IMR-90 (cell line): ENCODE measurements at regions not wholly inside any gene's neighbourhood (a gene's known extent, or its start where the extent isn't known, plus 50 kb on each side); places are given as distances from the start of the nearest gene placed in this dataset.

Experiments used
- ATAC-seq: fragments of 200-7000 bp; cut with Tn5 transposase; 2 replicates; pipeline ENCODE4 v1.9.1; 2020; ENCODE audit warnings: low read depth, mild to moderate bottlenecking, moderate library complexity
- BruUV-seq: library from RNA; stranded (reverse); fragments of 400-500 nt; replicated peaks from 2 replicates; lab custom pipeline; 2021; lab: Mats Ljungman, UMichigan
- CTCF ChIA-PET: fragments of 300-600 bp; formaldehyde crosslinking; extraction: SDS; loops from one replicate; lab custom pipeline; 2021; ENCODE audit warnings: antibody characterized with exemption; lab: Yijun Ruan, JAX
- POLR2A ChIA-PET: fragments of 300-600 bp; sonication (Branson Sonifier 250); formaldehyde crosslinking; loops from one replicate; lab custom pipeline; 2022; ENCODE audit warnings: antibody characterized with exemption; ENCODE audit not compliant: unreplicated experiment; lab: Charles Lee
- DNase-seq: peaks from one replicate; pipeline ENCODE4 v3.0.0; 2013
- H2AFZ ChIP-seq: replicated peaks from 2 replicates; pipeline ENCODE3; 2013; ENCODE audit warnings: low read length, mild to moderate bottlenecking; ENCODE audit not compliant: poor library complexity
- H2AK5ac ChIP-seq: 2 replicates; pipeline ENCODE4 v1.6.1; 2013; ENCODE audit warnings: low read depth, low read length, inconsistent platforms
- H2AK9ac ChIP-seq: replicated peaks from 2 replicates; pipeline ENCODE3; 2013; ENCODE audit warnings: mild to moderate bottlenecking, low read depth, low read length, moderate library complexity; ENCODE audit not compliant: poor library complexity
- H2BK120ac ChIP-seq: 2 replicates; pipeline ENCODE4 v1.6.1; 2013; ENCODE audit warnings: low read depth, low read length, inconsistent platforms
- H2BK15ac ChIP-seq: 3 replicates; pipeline ENCODE4 v1.6.1; 2013; ENCODE audit warnings: low read depth, low read length, inconsistent platforms
- H2BK20ac ChIP-seq: 2 replicates; pipeline ENCODE4 v1.6.1; 2013; ENCODE audit warnings: low read depth, mild to moderate bottlenecking, inconsistent platforms, low read length, moderate library complexity
- H2BK5ac ChIP-seq: 2 replicates; pipeline ENCODE4 v1.6.1; 2013; ENCODE audit warnings: mild to moderate bottlenecking, low read depth, low read length, inconsistent platforms; ENCODE audit not compliant: poor library complexity, severe bottlenecking
- H3K14ac ChIP-seq: replicated peaks from 2 replicates; pipeline ENCODE4 v1.6.1; 2013; ENCODE audit warnings: low read depth, low read length, inconsistent platforms
- H3K18ac ChIP-seq: 2 replicates; pipeline ENCODE4 v1.6.1; 2013; ENCODE audit warnings: low read depth, low read length, control low read depth
- H3K23ac ChIP-seq: 2 replicates; pipeline ENCODE4 v1.6.1; 2013; ENCODE audit warnings: low read depth, low read length, inconsistent platforms
- H3K27ac ChIP-seq: 2 replicates; pipeline ENCODE4 v1.5.1; 2013; ENCODE audit warnings: mild to moderate bottlenecking, control low read depth, low read length; ENCODE audit not compliant: insufficient read depth
- H3K27me3 ChIP-seq: 2 replicates; pipeline ENCODE4 v1.6.1; 2013; ENCODE audit warnings: low read length; ENCODE audit not compliant: control insufficient read depth, insufficient read depth
- H3K36me3 ChIP-seq: 2 replicates; pipeline ENCODE4 v1.6.1; 2013; ENCODE audit warnings: low read length, mixed read lengths; ENCODE audit not compliant: control insufficient read depth, insufficient read depth
- H3K4ac ChIP-seq: 2 replicates; pipeline ENCODE4 v1.6.1; 2013; ENCODE audit warnings: low read depth, low read length, inconsistent platforms
- H3K4me1 ChIP-seq: 2 replicates; pipeline ENCODE4 v1.6.1; 2013; ENCODE audit warnings: low read length, mixed read lengths; ENCODE audit not compliant: control insufficient read depth, insufficient read depth
- H3K4me2 ChIP-seq: 2 replicates; pipeline ENCODE4 v1.6.1; 2013; ENCODE audit warnings: low read depth, mild to moderate bottlenecking, control low read depth, low read length, moderate library complexity
- H3K4me3 ChIP-seq: 2 replicates; pipeline ENCODE4 v1.5.1; 2013; ENCODE audit warnings: low read depth, mild to moderate bottlenecking, control low read depth, low read length, moderate library complexity; ENCODE audit not compliant: insufficient read depth
- H3K56ac ChIP-seq: 2 replicates; pipeline ENCODE4 v1.6.1; 2013; ENCODE audit warnings: low read length, inconsistent platforms; ENCODE audit not compliant: insufficient read depth; ENCODE audit errors: extremely low read depth
- H3K79me1 ChIP-seq, 2 experiments: 2 replicates each; pipeline ENCODE4 v1.6.1; 2013; ENCODE audit warnings: low read length in 2 of 2, inconsistent platforms in 1 of 2, low read depth in 1 of 2
- H3K9ac ChIP-seq: 2 replicates; pipeline ENCODE4 v1.6.1; 2013; ENCODE audit warnings: low read depth, low read length, control low read depth
- H3K9me1 ChIP-seq: 2 replicates; pipeline ENCODE4 v1.6.1; 2013; ENCODE audit warnings: low read length, inconsistent platforms; ENCODE audit not compliant: insufficient read depth
- H3K9me3 ChIP-seq: 2 replicates; pipeline ENCODE4 v1.6.1; 2013; ENCODE audit warnings: low read length; ENCODE audit not compliant: control insufficient read depth, insufficient read depth
- H4K20me1 ChIP-seq: 2 replicates; pipeline ENCODE4 v1.6.1; 2013; ENCODE audit warnings: low read length, inconsistent platforms; ENCODE audit not compliant: insufficient read depth
- H4K5ac ChIP-seq: 2 replicates; pipeline ENCODE4 v1.6.1; 2013; ENCODE audit warnings: mild to moderate bottlenecking, low read depth, low read length, control low read depth
- H4K8ac ChIP-seq, 2 experiments: 2 replicates each; pipeline ENCODE4 v1.6.1; 2013; ENCODE audit warnings: low read depth in 2 of 2, low read length in 2 of 2, control low read depth in 1 of 2, inconsistent platforms in 1 of 2
- H4K91ac ChIP-seq: 2 replicates; pipeline ENCODE4 v1.6.1; 2013; ENCODE audit warnings: low read depth, low read length, inconsistent platforms; ENCODE audit not compliant: insufficient read depth
- BHLHE40 ChIP-seq: fragments of 150-350 bp; IDR thresholded peaks from 2 replicates; pipeline ENCODE4 v1.6.1; 2016; ENCODE audit warnings: mild to moderate bottlenecking, low read depth, low read length
- CEBPB ChIP-seq: IDR thresholded peaks from 2 replicates; pipeline ENCODE4 v1.6.1; 2012; ENCODE audit warnings: low read depth, low read length, improper control_type of control experiment
- CHD1 ChIP-seq: IDR thresholded peaks from 2 replicates; pipeline ENCODE4 v1.6.1; 2012; ENCODE audit warnings: low read depth, low read length, improper control_type of control experiment
- CTCF ChIP-seq: conservative IDR thresholded peaks from 2 replicates; pipeline ENCODE4 v1.5.1; 2012; ENCODE audit warnings: mild to moderate bottlenecking, low read depth, low read length, improper control_type of control experiment
- ELK1 ChIP-seq: fragments of 150-350 bp; IDR thresholded peaks from 2 replicates; pipeline ENCODE4 v1.6.1; 2016; ENCODE audit warnings: low read depth, mild to moderate bottlenecking, low read length, moderate library complexity, borderline replicate concordance
- NFE2L2 ChIP-seq: fragments of 150-350 bp; IDR thresholded peaks from 2 replicates; pipeline ENCODE4 v1.6.1; 2016; ENCODE audit warnings: low read depth, mild to moderate bottlenecking, low read length
- POLR2A ChIP-seq: IDR thresholded peaks from 2 replicates; pipeline ENCODE4 v1.6.1; 2012; ENCODE audit warnings: mild to moderate bottlenecking, low read depth, low read length
- RAD21 ChIP-seq: IDR thresholded peaks from 2 replicates; pipeline ENCODE4 v1.6.1; 2012; ENCODE audit warnings: low read length, improper control_type of control experiment
- RCOR1 ChIP-seq: IDR thresholded peaks from 2 replicates; pipeline ENCODE4 v1.6.1; 2012; ENCODE audit warnings: mild to moderate bottlenecking, low read length, improper control_type of control experiment; ENCODE audit not compliant: insufficient replicate concordance
- RFX5 ChIP-seq: IDR thresholded peaks from 2 replicates; pipeline ENCODE4 v1.8.0; 2012; ENCODE audit warnings: low read depth, mild to moderate bottlenecking, low read length, moderate library complexity
- SMC3 ChIP-seq: fragments of 150-350 bp; IDR thresholded peaks from 2 replicates; pipeline ENCODE4 v1.6.1; 2016; ENCODE audit warnings: low read depth, mild to moderate bottlenecking, antibody characterized with exemption, low read length, moderate library complexity
- whole genome bisulfite sequencing, 2 experiments: methylation state at CpG; one replicate each; pipeline versions ENCODE4 v1.1.5 to v1.1.7; 2013; ENCODE audit warnings: missing lambda C conversion rate in 2 of 2; ENCODE audit not compliant: insufficient read length in 1 of 2; ENCODE audit errors: extremely low coverage in 2 of 2; 5-methylcytosine and 5-hydroxymethylcytosine counted together
- dilution Hi-C: fragments of 300-500 bp; cut with HindIII; formaldehyde crosslinking; loops from one replicate; pipeline ENCODE4 v1.14.3; 2018; ENCODE audit warnings: low sequenced_read_pairs; ENCODE audit not compliant: unreplicated experiment
- in situ Hi-C: fragments of 300-500 bp; cut with MboI; formaldehyde crosslinking; loops from 3 replicates; pipeline ENCODE4 v1.14.3; 2019; ENCODE audit warnings: low sequenced_read_pairs, inconsistent platforms, mixed read lengths
- intact Hi-C: fragments of 100-400 bp; cut with micrococcal nuclease; formaldehyde crosslinking; loops from 2 replicates; pipeline ENCODE4 v1.10.0; 2022
- TF ChIP-seq, protein P1 (sequence below): fragments of 150-350 bp; IDR thresholded peaks from 2 replicates; pipeline ENCODE4 v1.6.1; 2017; ENCODE audit warnings: mild to moderate bottlenecking, antibody characterized with exemption, low read length, low read depth

GRCh38 chr10:78313636-78314035 lies 280.0 kb downstream of the RPS24 start:
- CTCF ChIA-PET = no interaction called here
- no peaks in the 10 kb centered on the region for H3K36me3 ChIP-seq
- no peak overlapping the region for H2AK9ac ChIP-seq
- in situ Hi-C loops = no loop called here
- no peak overlapping the region for H3K9ac ChIP-seq
- no peak for TF ChIP-seq NFE2L2
- TF ChIP-seq, protein P1, sequence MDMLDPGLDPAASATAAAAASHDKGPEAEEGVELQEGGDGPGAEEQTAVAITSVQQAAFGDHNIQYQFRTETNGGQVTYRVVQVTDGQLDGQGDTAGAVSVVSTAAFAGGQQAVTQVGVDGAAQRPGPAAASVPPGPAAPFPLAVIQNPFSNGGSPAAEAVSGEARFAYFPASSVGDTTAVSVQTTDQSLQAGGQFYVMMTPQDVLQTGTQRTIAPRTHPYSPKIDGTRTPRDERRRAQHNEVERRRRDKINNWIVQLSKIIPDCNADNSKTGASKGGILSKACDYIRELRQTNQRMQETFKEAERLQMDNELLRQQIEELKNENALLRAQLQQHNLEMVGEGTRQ = no peak
- no peak for TF ChIP-seq RFX5
- no peak for TF ChIP-seq POLR2A
- TF ChIP-seq ELK1 = no peak
- no peak for TF ChIP-seq CHD1
- TF ChIP-seq RCOR1 = no peak
- no peak for TF ChIP-seq CEBPB
- TF ChIP-seq BHLHE40 = no peak
- TF ChIP-seq RAD21 = no peak
- TF ChIP-seq CTCF = no peak
- no peak for TF ChIP-seq SMC3
- H3K56ac ChIP-seq = no peak overlapping the region
- no peak overlapping the region for H2BK120ac ChIP-seq
- no peaks in the 10 kb centered on the region for H3K9me1 ChIP-seq
- 100% methylated on average over 2 of the region's 3 CpGs; no CpG with 5 or more reads in 1 of the 2 experiments for WGBS, 2 experiments
- H2BK5ac ChIP-seq = no peak overlapping the region
- DNase-seq (no peak), ATAC-seq (no peak)
- H4K20me1 ChIP-seq = no peaks in the 10 kb centered on the region
- POLR2A ChIA-PET = no interaction called here
- no peaks in the 10 kb centered on the region for H3K79me1 ChIP-seq
- H3K4me3 ChIP-seq = no peak overlapping the region
- BruUV-seq = no TSS peak
- no peak overlapping the region for H3K4ac ChIP-seq
- H4K5ac ChIP-seq = no peak overlapping the region
- H2BK15ac ChIP-seq = no peak overlapping the region
- H2BK20ac ChIP-seq = no peak overlapping the region
- no peak overlapping the region for H3K14ac ChIP-seq
- no peak overlapping the region for H3K27ac ChIP-seq
- no peak overlapping the region for H4K91ac ChIP-seq
- H2AFZ ChIP-seq = no peak overlapping the region
- H4K8ac ChIP-seq = no peak overlapping the region
- peaks cover 3% of the 10 kb centered on the region; the same call in 1 of the 2 replicates for H3K4me1 ChIP-seq
- dilution Hi-C loops = no loop called here
- no peak overlapping the region for H2AK5ac ChIP-seq
- H3K18ac ChIP-seq = no peak overlapping the region
- no peaks in the 10 kb centered on the region for H3K9me3 ChIP-seq
- H3K4me2 ChIP-seq = no peak overlapping the region
- intact Hi-C loops = no loop called here
- no peak overlapping the region for H3K23ac ChIP-seq
- no peaks in the 10 kb centered on the region; the same call in 1 of the 2 replicates for H3K27me3 ChIP-seq
